PC-9 (cell line): ENCODE measurements at regions not wholly inside any gene's neighbourhood (a gene's known extent, or its start where the extent isn't known, plus 50 kb on each side); places are given as distances from the start of the nearest gene placed in this dataset.

ENCODE experiments used
- CTCF ChIP-seq: fragments of 200-600 bp; sonication (generic); conservative IDR thresholded peaks from 2 replicates; pipeline ENCODE4 v1.6.1; 2017; ENCODE audit warnings: mixed run types, antibody characterized with exemption, mild to moderate bottlenecking, moderate library complexity
- EZH2 ChIP-seq: fragments of 200-600 bp; sonication (generic); IDR thresholded peaks from 2 replicates; pipeline ENCODE4 v1.8.0; 2017; ENCODE audit warnings: antibody characterized with exemption, low read depth

GRCh38 chr20:57867181-57867803 lies 157.5 kb upstream of the PMEPA1 start:
- TF ChIP-seq CTCF (no peak), EZH2 (no peak)
